Activated CD8-positive, alpha-beta T cell treated with anti-CD3 and anti-CD28 coated beads for 36 hours (primary cell): ENCODE measurements at regions not wholly inside any gene's neighbourhood (a gene's known extent, or its start where the extent isn't known, plus 50 kb on each side); places are given as distances from the start of the nearest gene placed in this dataset.

ENCODE experiments used
- ATAC-seq: fragments of 200-7000 bp; cut with Tn5 transposase; one replicate; pipeline ENCODE4 v1.10.0; 2021; ENCODE audit warnings: mild to moderate bottlenecking, moderate library complexity
- CTCF ChIA-PET: fragments of 350-600 bp; sonication (Branson Sonifier 250); formaldehyde crosslinking; loops from one replicate; lab custom pipeline; 2021; ENCODE audit warnings: antibody characterized with exemption; lab: Charles Lee
- POLR2A ChIA-PET: fragments of 350-600 bp; sonication (Branson Sonifier 250); formaldehyde crosslinking; loops from one replicate; lab custom pipeline; 2021; ENCODE audit warnings: antibody characterized with exemption; lab: Charles Lee
- DNase-seq: peaks from one replicate; pipeline ENCODE4 v3.0.0-alpha.2; 2020
- H3K27ac Mint-ChIP-seq: one replicate; pipeline ENCODE4 v1.8.0; 2021; ENCODE audit warnings: mild to moderate bottlenecking, mixed read lengths
- H3K27me3 Mint-ChIP-seq: one replicate; pipeline ENCODE4 v1.8.0; 2021; ENCODE audit warnings: mixed read lengths
- H3K36me3 Mint-ChIP-seq: one replicate; pipeline ENCODE4 v1.8.0; 2021; ENCODE audit warnings: low read depth, mixed read lengths
- H3K4me1 Mint-ChIP-seq: one replicate; pipeline ENCODE4 v1.8.0; 2021; ENCODE audit warnings: low read depth, mixed read lengths
- H3K4me3 Mint-ChIP-seq: one replicate; pipeline ENCODE4 v1.8.0; 2021; ENCODE audit warnings: mild to moderate bottlenecking, moderate library complexity, mixed read lengths
- H3K9me3 Mint-ChIP-seq: one replicate; pipeline ENCODE4 v1.8.0; 2021; ENCODE audit warnings: mixed read lengths
- CTCF ChIP-seq: fragments of 200-600 bp; IDR thresholded peaks from one replicate; pipeline ENCODE4 v1.8.0; 2022; ENCODE audit warnings: antibody characterized with exemption, mild to moderate bottlenecking
- intact Hi-C: fragments of 100-400 bp; cut with micrococcal nuclease; formaldehyde crosslinking; loops from one replicate; pipeline ENCODE4 v1.10.0; 2022

- no peak for TF ChIP-seq CTCF
- intact Hi-C loops: loop anchor here (5.0 kb wide), 1 partner anchor 227 kb away; the partner anchor contains the start of gene SFRP2
- H3K9me3 Mint-ChIP-seq: no peaks in the 10 kb centered on the region
- POLR2A ChIA-PET: no interaction called here
- no peak overlapping the region for H3K4me3 Mint-ChIP-seq
- H3K27me3 Mint-ChIP-seq: peaks cover 3% of the 10 kb centered on the region
- DNase-seq (no peak), ATAC-seq (no peak)
- no peaks in the 10 kb centered on the region for H3K36me3 Mint-ChIP-seq
- H3K27ac Mint-ChIP-seq: no peak overlapping the region
- CTCF ChIA-PET: interaction anchor here (0.6 to 1.1 kb wide), 2 partner anchors 80 to 229 kb away, joined by 4 to 5 read pairs; no protein-coding TSS in a partner anchor
- no peaks in the 10 kb centered on the region for H3K4me1 Mint-ChIP-seq
These were observed 225.8 kb upstream of the SFRP2 start for GRCh38 chr4:154014407-154015321.

GRCh38 chr4:154013576-154013975 lies 224.7 kb upstream of the SFRP2 start:
- TF ChIP-seq CTCF: no peak
- H3K27ac Mint-ChIP-seq: no peak overlapping the region
- H3K4me3 Mint-ChIP-seq: no peak overlapping the region
- intact Hi-C loops: no loop called here
- CTCF ChIA-PET: no interaction called here
- ATAC-seq (no peak), DNase-seq (no peak)
- no peaks in the 10 kb centered on the region for H3K9me3 Mint-ChIP-seq
- H3K36me3 Mint-ChIP-seq: no peaks in the 10 kb centered on the region
- no peaks in the 10 kb centered on the region for H3K4me1 Mint-ChIP-seq
- POLR2A ChIA-PET: no interaction called here
- peaks cover 3% of the 10 kb centered on the region for H3K27me3 Mint-ChIP-seq

GRCh38 chr4:154010371-154010770 lies 221.5 kb upstream of the SFRP2 start:
- no peaks in the 10 kb centered on the region for H3K9me3 Mint-ChIP-seq
- H3K4me3 Mint-ChIP-seq: no peak overlapping the region
- no peak for TF ChIP-seq CTCF
- peaks cover under 1% of the 10 kb centered on the region for H3K27me3 Mint-ChIP-seq
- DNase-seq (no peak), ATAC-seq (no peak)
- ChIA-PET CTCF (interaction anchor here (3.0 kb wide), 1 partner anchor 9 kb away, joined by 9 read pairs; no protein-coding TSS in a partner anchor), POLR2A (interaction anchor here (0.5 kb wide), 1 partner anchor 22 kb away, joined by 3 read pairs; no protein-coding TSS in a partner anchor)
- H3K4me1 Mint-ChIP-seq: no peaks in the 10 kb centered on the region
- no peak overlapping the region for H3K27ac Mint-ChIP-seq
- intact Hi-C loops: no loop called here
- H3K36me3 Mint-ChIP-seq: no peaks in the 10 kb centered on the region

- no peaks in the 10 kb centered on the region for H3K36me3 Mint-ChIP-seq
- POLR2A ChIA-PET: interaction anchor here (0.5 kb wide), 1 partner anchor 21 kb away, joined by 3 read pairs; no protein-coding TSS in a partner anchor
- no peak for TF ChIP-seq CTCF
- no peak overlapping the region for H3K4me3 Mint-ChIP-seq
- no peak overlapping the region for H3K27ac Mint-ChIP-seq
- DNase-seq: no peak
- no peak for ATAC-seq
- CTCF ChIA-PET: interaction anchor here (3.0 kb wide), 1 partner anchor 9 kb away, joined by 9 read pairs; no protein-coding TSS in a partner anchor
- H3K9me3 Mint-ChIP-seq: no peaks in the 10 kb centered on the region
- H3K27me3 Mint-ChIP-seq: no peaks in the 10 kb centered on the region
- no peaks in the 10 kb centered on the region for H3K4me1 Mint-ChIP-seq
- intact Hi-C loops: no loop called here
These were observed 220.9 kb upstream of the SFRP2 start for GRCh38 chr4:154009788-154010187.

- Mint-ChIP-seq H3K4me1 (no peaks in the 10 kb centered on the region), H3K4me3 (no peak overlapping the region), H3K27me3 (no peaks in the 10 kb centered on the region), H3K9me3 (no peaks in the 10 kb centered on the region), H3K27ac (no peak overlapping the region), H3K36me3 (no peaks in the 10 kb centered on the region)
- ChIA-PET CTCF (interaction anchor here (3.0 kb wide), 1 partner anchor 10 kb away, joined by 9 read pairs; no protein-coding TSS in a partner anchor), POLR2A (no interaction called here)
- DNase-seq: no peak
- intact Hi-C loops: no loop called here
- no peak for TF ChIP-seq CTCF
- no peak for ATAC-seq
These were observed 220.3 kb upstream of the SFRP2 start for GRCh38 chr4:154009191-154009590.
